ENCODE measurements at regions not wholly inside any gene's neighbourhood (a gene's known extent, or its start where the extent isn't known, plus 50 kb on each side); places are given as distances from the start of the nearest gene placed in this dataset.
"Not testable (repeated sequence)": the region's sequence is repeated elsewhere in the genome, so short reads cannot be mapped to it uniquely, and the experiment has no call there.

- no peaks in the 10 kb centered on the region for H3K4me1 Mint-ChIP-seq
- no peaks in the 10 kb centered on the region for H3K36me3 ChIP-seq (ENCODE audit: insufficient read depth, low read length)
- no peak overlapping the region for H3K4me3 ChIP-seq (ENCODE audit: low read length)
- peaks cover 0 to 2% (median 0%) of the 10 kb centered on the region in 5 donors for H3K9me3 Mint-ChIP-seq
- H3K27ac ChIP-seq (ENCODE audit: low read depth, low read length): no peak overlapping the region
- no peaks in the 10 kb centered on the region for H3K4me1 ChIP-seq (ENCODE audit: insufficient read depth, low read length)
- no peaks in the 10 kb centered on the region for H3K36me3 Mint-ChIP-seq
- H3K4me3 Mint-ChIP-seq: no peak overlapping the region
- H3K27me3 Mint-ChIP-seq: peaks cover 9% of the 10 kb centered on the region in 2 donors
- ChIA-PET CTCF (no interaction called here), POLR2A (no interaction called here)
- DNase-seq: no peak
- H3K27ac Mint-ChIP-seq: no peak overlapping the region
- no peaks in the 10 kb centered on the region for H3K9me3 ChIP-seq (ENCODE audit: low read length)
- no peaks in the 10 kb centered on the region for H3K27me3 ChIP-seq (ENCODE audit: insufficient read depth, low read length, poor library complexity, severe bottlenecking)
Observed at GRCh38 chr5:36452424-36453006, 150.8 kb upstream of the RANBP3L start.

GRCh38 chr5:36457511-36458270 is 148.7 kb upstream of the SLC1A3 start:
- CTCF ChIA-PET: no interaction called here
- H3K27me3 ChIP-seq (ENCODE audit: insufficient read depth, low read length, poor library complexity, severe bottlenecking): no peaks in the 10 kb centered on the region
- peaks cover 9 to 15% of the 10 kb centered on the region in 2 donors for H3K27me3 Mint-ChIP-seq
- H3K27ac ChIP-seq (ENCODE audit: low read depth, low read length): no peak overlapping the region
- no peak for DNase-seq
- no peaks in the 10 kb centered on the region for H3K36me3 ChIP-seq (ENCODE audit: insufficient read depth, low read length)
- no peaks in the 10 kb centered on the region for H3K4me1 Mint-ChIP-seq
- H3K9me3 ChIP-seq (ENCODE audit: low read length): no peaks in the 10 kb centered on the region
- H3K4me3 Mint-ChIP-seq: no peak overlapping the region
- H3K4me1 ChIP-seq (ENCODE audit: insufficient read depth, low read length): no peaks in the 10 kb centered on the region
- no peak overlapping the region for H3K4me3 ChIP-seq (ENCODE audit: low read length)
- POLR2A ChIA-PET: no interaction called here
- peaks cover 0 to 2% (median 0%) of the 10 kb centered on the region in 5 donors for H3K9me3 Mint-ChIP-seq
- no peaks in the 10 kb centered on the region for H3K36me3 Mint-ChIP-seq
- H3K27ac Mint-ChIP-seq: no peak overlapping the region

- H3K4me1 ChIP-seq (ENCODE audit: insufficient read depth, low read length): no peaks in the 10 kb centered on the region
- CTCF ChIA-PET: no interaction called here
Observed at GRCh38 chr5:36458746-36459145, 147.7 kb upstream of the SLC1A3 start.

GRCh38 chr5:36459176-36460135 is 146.9 kb upstream of the SLC1A3 start:
- Mint-ChIP-seq H3K27ac (no peak overlapping the region), H3K4me1 (no peaks in the 10 kb centered on the region), H3K36me3 (no peaks in the 10 kb centered on the region), H3K27me3 (peaks cover 13 to 18% of the 10 kb centered on the region in 2 donors), H3K4me3 (peak overlapping the region in 1 of 7 donors; percentile 2), H3K9me3 (peaks cover 0 to 2% (median 0%) of the 10 kb centered on the region in 5 donors)
- no peak for DNase-seq
- ChIA-PET CTCF (no interaction called here), POLR2A (no interaction called here)
- Histone ChIP-seq H3K4me1 (ENCODE audit: insufficient read depth, low read length) (no peaks in the 10 kb centered on the region), H3K36me3 (ENCODE audit: insufficient read depth, low read length) (no peaks in the 10 kb centered on the region), H3K4me3 (ENCODE audit: low read length) (no peak overlapping the region), H3K27me3 (ENCODE audit: insufficient read depth, low read length, poor library complexity, severe bottlenecking) (no peaks in the 10 kb centered on the region), H3K27ac (ENCODE audit: low read depth, low read length) (no peak overlapping the region), H3K9me3 (ENCODE audit: low read length) (no peaks in the 10 kb centered on the region)

More at GRCh38 chr5:36458746-36459145, 147.7 kb upstream of the SLC1A3 start:
- Histone ChIP-seq H3K27me3 (ENCODE audit: insufficient read depth, low read length, poor library complexity, severe bottlenecking) (no peaks in the 10 kb centered on the region), H3K27ac (ENCODE audit: low read depth, low read length) (no peak overlapping the region), H3K9me3 (ENCODE audit: low read length) (no peaks in the 10 kb centered on the region), H3K4me3 (ENCODE audit: low read length) (no peak overlapping the region), H3K36me3 (ENCODE audit: insufficient read depth, low read length) (no peaks in the 10 kb centered on the region)
- H3K36me3 Mint-ChIP-seq: no peaks in the 10 kb centered on the region
- POLR2A ChIA-PET: no interaction called here
- H3K4me1 Mint-ChIP-seq: no peaks in the 10 kb centered on the region
- peaks cover 0 to 2% (median 0%) of the 10 kb centered on the region in 5 donors for H3K9me3 Mint-ChIP-seq
- no peak overlapping the region for H3K4me3 Mint-ChIP-seq
- peaks cover 12 to 18% of the 10 kb centered on the region in 2 donors for H3K27me3 Mint-ChIP-seq
- H3K27ac Mint-ChIP-seq: no peak overlapping the region
- no peak for DNase-seq

GRCh38 chr5:36462295-36463021 is 143.9 kb upstream of the SLC1A3 start:
- H3K27me3 Mint-ChIP-seq: peaks cover 4 to 13% of the 10 kb centered on the region in 2 donors
- H3K9me3 ChIP-seq (ENCODE audit: low read length): no peaks in the 10 kb centered on the region
- ChIA-PET CTCF (no interaction called here), POLR2A (no interaction called here)
- no peaks in the 10 kb centered on the region for H3K4me1 ChIP-seq (ENCODE audit: insufficient read depth, low read length)
- H3K36me3 ChIP-seq (ENCODE audit: insufficient read depth, low read length): no peaks in the 10 kb centered on the region
- H3K27ac ChIP-seq (ENCODE audit: low read depth, low read length): no peak overlapping the region
- no peaks in the 10 kb centered on the region for H3K27me3 ChIP-seq (ENCODE audit: insufficient read depth, low read length, poor library complexity, severe bottlenecking)
- no peaks in the 10 kb centered on the region for H3K4me1 Mint-ChIP-seq
- H3K4me3 ChIP-seq (ENCODE audit: low read length): no peak overlapping the region
- no peak overlapping the region for H3K27ac Mint-ChIP-seq
- H3K9me3 Mint-ChIP-seq: no peaks in the 10 kb centered on the region
- no peak for DNase-seq
- no peak overlapping the region for H3K4me3 Mint-ChIP-seq
- H3K36me3 Mint-ChIP-seq: no peaks in the 10 kb centered on the region

GRCh38 chr5:36475942-36476341 is 130.5 kb upstream of the SLC1A3 start:
- H3K4me3 ChIP-seq (ENCODE audit: low read length); H3K36me3 Mint-ChIP-seq; H3K4me1 ChIP-seq (ENCODE audit: insufficient read depth, low read length); H3K27me3 ChIP-seq (ENCODE audit: insufficient read depth, low read length, poor library complexity, severe bottlenecking); POLR2A ChIA-PET; H3K9me3 ChIP-seq (ENCODE audit: low read length); H3K27ac ChIP-seq (ENCODE audit: low read depth, low read length); H3K4me1 Mint-ChIP-seq; H3K27ac Mint-ChIP-seq; DNase-seq; H3K36me3 ChIP-seq (ENCODE audit: insufficient read depth, low read length); H3K4me3 Mint-ChIP-seq; CTCF ChIA-PET; H3K27me3 Mint-ChIP-seq: not testable (repeated sequence)
- peaks cover 0 to 20% (median 4%) of the 10 kb centered on the region in 5 donors for H3K9me3 Mint-ChIP-seq

GRCh38 chr5:36478646-36479317 is 127.6 kb upstream of the SLC1A3 start:
- H3K9me3 Mint-ChIP-seq: peaks cover 0 to 20% (median 4%) of the 10 kb centered on the region in 5 donors
- no peaks in the 10 kb centered on the region for H3K27me3 ChIP-seq (ENCODE audit: insufficient read depth, low read length, poor library complexity, severe bottlenecking)
- CTCF ChIA-PET: no interaction called here
- H3K4me3 Mint-ChIP-seq: no peak overlapping the region
- peaks cover 0 to 3% of the 10 kb centered on the region in 2 donors for H3K27me3 Mint-ChIP-seq
- DNase-seq: no peak
- no peaks in the 10 kb centered on the region for H3K9me3 ChIP-seq (ENCODE audit: low read length)
- POLR2A ChIA-PET: no interaction called here
- no peak overlapping the region for H3K27ac Mint-ChIP-seq
- H3K4me1 Mint-ChIP-seq: no peaks in the 10 kb centered on the region
- H3K36me3 ChIP-seq (ENCODE audit: insufficient read depth, low read length): no peaks in the 10 kb centered on the region
- H3K27ac ChIP-seq (ENCODE audit: low read depth, low read length): no peak overlapping the region
- H3K36me3 Mint-ChIP-seq: no peaks in the 10 kb centered on the region
- no peaks in the 10 kb centered on the region for H3K4me1 ChIP-seq (ENCODE audit: insufficient read depth, low read length)
- H3K4me3 ChIP-seq (ENCODE audit: low read length): no peak overlapping the region
